ENCODE measurements at regions not wholly inside any gene's neighbourhood (a gene's known extent, or its start where the extent isn't known, plus 50 kb on each side); places are given as distances from the start of the nearest gene placed in this dataset.

- TF ChIP-seq, protein P1, sequence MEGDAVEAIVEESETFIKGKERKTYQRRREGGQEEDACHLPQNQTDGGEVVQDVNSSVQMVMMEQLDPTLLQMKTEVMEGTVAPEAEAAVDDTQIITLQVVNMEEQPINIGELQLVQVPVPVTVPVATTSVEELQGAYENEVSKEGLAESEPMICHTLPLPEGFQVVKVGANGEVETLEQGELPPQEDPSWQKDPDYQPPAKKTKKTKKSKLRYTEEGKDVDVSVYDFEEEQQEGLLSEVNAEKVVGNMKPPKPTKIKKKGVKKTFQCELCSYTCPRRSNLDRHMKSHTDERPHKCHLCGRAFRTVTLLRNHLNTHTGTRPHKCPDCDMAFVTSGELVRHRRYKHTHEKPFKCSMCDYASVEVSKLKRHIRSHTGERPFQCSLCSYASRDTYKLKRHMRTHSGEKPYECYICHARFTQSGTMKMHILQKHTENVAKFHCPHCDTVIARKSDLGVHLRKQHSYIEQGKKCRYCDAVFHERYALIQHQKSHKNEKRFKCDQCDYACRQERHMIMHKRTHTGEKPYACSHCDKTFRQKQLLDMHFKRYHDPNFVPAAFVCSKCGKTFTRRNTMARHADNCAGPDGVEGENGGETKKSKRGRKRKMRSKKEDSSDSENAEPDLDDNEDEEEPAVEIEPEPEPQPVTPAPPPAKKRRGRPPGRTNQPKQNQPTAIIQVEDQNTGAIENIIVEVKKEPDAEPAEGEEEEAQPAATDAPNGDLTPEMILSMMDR (IDR thresholded peaks at IDR 0.05) = no peak
These were observed 497.1 kb downstream of the ARHGEF28 start for GRCh38 chr5:74122979-74123590.

DNA sequence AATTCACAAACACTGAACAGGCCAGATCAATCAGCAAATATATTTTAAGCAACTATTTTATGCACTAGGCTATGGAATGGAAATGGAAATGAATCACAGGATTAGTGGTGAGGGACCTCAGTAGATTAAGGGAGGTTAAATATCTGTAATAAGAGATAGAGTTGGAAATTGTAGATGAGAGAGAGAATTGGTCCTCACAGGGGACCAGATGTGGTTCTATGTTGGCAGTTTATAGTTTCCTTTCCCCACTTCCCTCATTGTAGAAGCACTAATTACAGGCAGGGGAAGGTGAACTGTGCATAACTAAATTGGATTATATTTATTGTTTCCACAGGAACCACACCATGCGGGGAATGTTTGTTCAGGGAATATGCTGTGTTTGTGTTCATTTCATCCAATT is 496.2 kb downstream of the ARHGEF28 start:
- TF ChIP-seq, protein P1 (IDR thresholded peaks at IDR 0.05) = no peak

DNA sequence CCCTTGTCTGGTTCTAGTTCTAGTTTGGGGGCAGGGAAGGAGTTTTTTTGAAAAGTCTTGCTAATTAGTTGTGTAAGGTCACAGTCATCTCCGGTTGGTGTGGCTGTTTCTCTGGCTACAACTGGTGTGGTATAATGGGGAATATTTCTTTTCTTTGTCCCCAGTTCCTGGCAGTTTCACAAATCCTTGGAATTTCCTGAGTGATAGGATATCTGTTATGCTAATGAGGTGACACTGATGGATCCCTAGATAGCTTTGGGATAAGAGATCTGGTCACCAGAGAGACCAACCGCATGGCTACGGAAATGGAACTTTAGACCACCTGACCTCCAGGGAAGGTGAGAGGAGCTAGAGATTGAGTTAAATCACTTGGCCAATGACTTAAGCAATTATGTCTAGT is 494.6 kb downstream of the ARHGEF28 start:
- TF ChIP-seq, protein P1 (IDR thresholded peaks at IDR 0.05) = no peak

GRCh38 chr5:74118071-74118470 is 492.1 kb downstream of the ARHGEF28 start:
- TF ChIP-seq, protein P1 (IDR thresholded peaks at IDR 0.05) = no peak

- TF ChIP-seq, protein P1 (IDR thresholded peaks at IDR 0.05) = no peak
These were observed 491.0 kb downstream of the ARHGEF28 start for GRCh38 chr5:74116984-74117383.

DNA sequence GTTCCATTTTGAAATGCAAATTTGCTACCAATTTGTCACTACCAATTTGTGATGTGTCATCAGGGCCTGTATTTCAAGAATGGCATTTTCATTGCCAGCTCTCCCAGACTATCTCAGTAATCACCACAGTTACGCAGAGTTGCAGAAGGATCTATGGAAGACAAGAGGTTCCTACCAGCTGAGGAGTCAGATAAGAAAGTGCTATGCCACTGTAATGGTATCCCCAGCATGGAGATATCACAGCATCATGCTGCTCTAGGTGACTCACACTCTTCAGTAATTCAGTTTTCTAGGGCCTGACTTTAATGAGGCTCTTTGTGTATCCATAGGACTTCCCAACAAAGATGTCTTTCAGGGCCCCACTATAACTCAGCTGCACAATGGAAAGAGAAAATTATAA is 490.3 kb downstream of the ARHGEF28 start:
- TF ChIP-seq, protein P1 (IDR thresholded peaks at IDR 0.05) = no peak

- TF ChIP-seq, protein P1 (IDR thresholded peaks at IDR 0.05) = no peak
These were observed 487.9 kb downstream of the ARHGEF28 start for GRCh38 chr5:74113927-74114326.

GRCh38 chr5:74113196-74113540 is 487.2 kb downstream of the ARHGEF28 start:
- TF ChIP-seq, protein P1 (IDR thresholded peaks at IDR 0.05) = no peak

Data from LNCAP (cell line).